Lower leg skin (tissue), 4 donors: ENCODE measurements at regions not wholly inside any gene's neighbourhood (a gene's known extent, or its start where the extent isn't known, plus 50 kb on each side); places are given as distances from the start of the nearest gene placed in this dataset.

Experiments used
- DNase-seq, 2 donors: peaks; one replicate each; pipeline ENCODE4 v3.0.0-alpha.2; 2019; ENCODE audit warnings: low spot score in 2 of 2
- H3K4me3 ChIP-seq: fragments of 200-600 bp; sonication (generic); 2 replicates; pipeline ENCODE4 v1.5.1; 2017; ENCODE audit warnings: mild to moderate bottlenecking, low read depth; ENCODE audit not compliant: poor library complexity, severe bottlenecking
- CTCF ChIP-seq, 3 donors: fragments of 450-650 bp; IDR thresholded peaks; one replicate each; pipeline ENCODE4 v1.5.1; 2016; ENCODE audit warnings: antibody characterized with exemption in 3 of 3, mild to moderate bottlenecking in 3 of 3, moderate library complexity in 2 of 3
- POLR2A ChIP-seq, 2 donors: fragments of 450-650 bp; IDR thresholded peaks; one replicate each; pipeline ENCODE4 v1.6.1; 2016 to 2017; ENCODE audit warnings: antibody characterized with exemption in 2 of 2, mild to moderate bottlenecking in 1 of 2, moderate library complexity in 1 of 2
- WGBS, 2 donors: methylation state at CpG; one replicate each; pipeline ENCODE4 v1.1.5; 2018; 5-methylcytosine and 5-hydroxymethylcytosine counted together
- intact Hi-C: fragments of 100-400 bp; cut with DNase I; formaldehyde crosslinking; loops from one replicate; pipeline ENCODE4 v1.15.0; 2023; ENCODE audit warnings: low total_unique reads

GRCh38 chr5:12332480-12332879 is 428.2 kb upstream of the CTNND2 start:
- WGBS, 2 donors: 37 to 42% methylated on average over 3 of the region's 3 CpGs
- H3K4me3 ChIP-seq: no peak overlapping the region
- DNase-seq: no peak
- intact Hi-C loops: no loop called here
- TF ChIP-seq POLR2A (IDR thresholded peaks at IDR 0.05): no peak
- TF ChIP-seq CTCF (IDR thresholded peaks at IDR 0.05): no peak

GRCh38 chr5:12330993-12331588 is 426.8 kb upstream of the CTNND2 start:
- intact Hi-C loops: no loop called here
- no peak for TF ChIP-seq POLR2A (IDR thresholded peaks at IDR 0.05)
- TF ChIP-seq CTCF (IDR thresholded peaks at IDR 0.05): no peak
- no peak for DNase-seq
- no peak overlapping the region for H3K4me3 ChIP-seq
- 57 to 58% methylated on average over 9 of the region's 9 CpGs for WGBS, 2 donors

- DNase-seq: no peak
- 75% methylated on average over 4 of the region's 4 CpGs for WGBS, 2 donors
- no peak overlapping the region for H3K4me3 ChIP-seq
- TF ChIP-seq CTCF (IDR thresholded peaks at IDR 0.05) (no peak), POLR2A (IDR thresholded peaks at IDR 0.05) (no peak)
- intact Hi-C loops: no loop called here
Observed at GRCh38 chr5:12330381-12330780, 426.1 kb upstream of the CTNND2 start.

GRCh38 chr5:12323637-12324229 is 419.5 kb upstream of the CTNND2 start:
- TF ChIP-seq CTCF (IDR thresholded peaks at IDR 0.05) (no peak), POLR2A (IDR thresholded peaks at IDR 0.05) (no peak)
- WGBS, 2 donors: 65 to 69% methylated on average over 7 of the region's 7 CpGs
- no peak for DNase-seq
- no peak overlapping the region for H3K4me3 ChIP-seq
- intact Hi-C loops: no loop called here

- H3K4me3 ChIP-seq: no peak overlapping the region
- DNase-seq: no peak
- intact Hi-C loops: no loop called here
- no peak for TF ChIP-seq CTCF (IDR thresholded peaks at IDR 0.05)
- 68 to 73% methylated on average over 1 of the region's 1 CpG for WGBS, 2 donors
Observed at GRCh38 chr5:12322042-12322441, 417.8 kb upstream of the CTNND2 start.

- WGBS, 2 donors: 59 to 63% methylated on average over 3 of the region's 3 CpGs
- TF ChIP-seq CTCF (IDR thresholded peaks at IDR 0.05): no peak
- TF ChIP-seq POLR2A (IDR thresholded peaks at IDR 0.05): no peak
- DNase-seq: no peak
- intact Hi-C loops: no loop called here
- no peak overlapping the region for H3K4me3 ChIP-seq
Observed at GRCh38 chr5:12320331-12320730, 416.1 kb upstream of the CTNND2 start.
